ENCODE measurements at regions not wholly inside any gene's neighbourhood (a gene's known extent, or its start where the extent isn't known, plus 50 kb on each side); places are given as distances from the start of the nearest gene placed in this dataset.

DNA sequence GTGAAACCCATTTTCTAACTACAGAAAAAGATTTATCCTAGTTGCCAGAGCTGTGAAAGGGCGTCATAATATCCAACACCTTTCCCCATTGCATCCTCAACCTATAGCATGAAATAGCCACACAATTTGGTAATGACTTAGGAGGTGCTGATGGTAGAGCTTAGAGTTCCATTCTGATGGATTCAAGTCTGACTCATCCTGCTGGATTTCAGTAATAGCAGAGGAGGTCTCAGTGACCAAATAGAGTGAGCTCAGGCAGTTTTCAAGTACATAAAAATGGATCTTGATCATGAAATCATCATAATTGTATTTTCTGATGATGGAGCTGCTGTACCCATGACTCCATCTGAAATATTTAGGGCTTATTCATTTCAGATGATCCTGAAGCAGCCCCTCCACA lies 270.7 kb upstream of the KLHL29 start:
- Histone ChIP-seq H3K9ac (ENCODE audit: low read depth, low read length) (no peak overlapping the region), H3K79me2 (ENCODE audit: insufficient read depth, low read length) (no peaks in the 10 kb centered on the region), H3K27me3 (ENCODE audit: insufficient read depth, low read length, poor library complexity) (no peaks in the 10 kb centered on the region), H4K20me1 (ENCODE audit: insufficient read depth, low read length) (no peaks in the 10 kb centered on the region), H3K4me1 (ENCODE audit: insufficient read depth, low read length) (no peaks in the 10 kb centered on the region), H2AFZ (ENCODE audit: low read depth, low read length) (no peak overlapping the region), H3K27ac (ENCODE audit: low read length) (no peak overlapping the region), H3K36me3 (ENCODE audit: insufficient read depth, low read length) (no peaks in the 10 kb centered on the region), H3K9me3 (ENCODE audit: insufficient read depth, low read length, severe bottlenecking) (no peaks in the 10 kb centered on the region), H3K4me2 (ENCODE audit: insufficient read depth, low read length) (no peak overlapping the region), H3K4me3 (ENCODE audit: low read depth in 1 of 2, low read length in 2 of 2) (no peak overlapping the region)
- no peak for TF ChIP-seq EZH2 (IDR thresholded peaks at IDR 0.05; ENCODE audit: borderline replicate concordance, low read depth, low read length, severe bottlenecking)
- TF ChIP-seq, protein P1, sequence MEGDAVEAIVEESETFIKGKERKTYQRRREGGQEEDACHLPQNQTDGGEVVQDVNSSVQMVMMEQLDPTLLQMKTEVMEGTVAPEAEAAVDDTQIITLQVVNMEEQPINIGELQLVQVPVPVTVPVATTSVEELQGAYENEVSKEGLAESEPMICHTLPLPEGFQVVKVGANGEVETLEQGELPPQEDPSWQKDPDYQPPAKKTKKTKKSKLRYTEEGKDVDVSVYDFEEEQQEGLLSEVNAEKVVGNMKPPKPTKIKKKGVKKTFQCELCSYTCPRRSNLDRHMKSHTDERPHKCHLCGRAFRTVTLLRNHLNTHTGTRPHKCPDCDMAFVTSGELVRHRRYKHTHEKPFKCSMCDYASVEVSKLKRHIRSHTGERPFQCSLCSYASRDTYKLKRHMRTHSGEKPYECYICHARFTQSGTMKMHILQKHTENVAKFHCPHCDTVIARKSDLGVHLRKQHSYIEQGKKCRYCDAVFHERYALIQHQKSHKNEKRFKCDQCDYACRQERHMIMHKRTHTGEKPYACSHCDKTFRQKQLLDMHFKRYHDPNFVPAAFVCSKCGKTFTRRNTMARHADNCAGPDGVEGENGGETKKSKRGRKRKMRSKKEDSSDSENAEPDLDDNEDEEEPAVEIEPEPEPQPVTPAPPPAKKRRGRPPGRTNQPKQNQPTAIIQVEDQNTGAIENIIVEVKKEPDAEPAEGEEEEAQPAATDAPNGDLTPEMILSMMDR (IDR thresholded peaks at IDR 0.05; ENCODE audit: borderline replicate concordance, extremely low read depth, low read length, poor library complexity, severe bottlenecking), result no peak
- ATAC-seq (ENCODE audit: insufficient read depth, low read depth), result no peak
- DNase-seq, result no peak

DNA sequence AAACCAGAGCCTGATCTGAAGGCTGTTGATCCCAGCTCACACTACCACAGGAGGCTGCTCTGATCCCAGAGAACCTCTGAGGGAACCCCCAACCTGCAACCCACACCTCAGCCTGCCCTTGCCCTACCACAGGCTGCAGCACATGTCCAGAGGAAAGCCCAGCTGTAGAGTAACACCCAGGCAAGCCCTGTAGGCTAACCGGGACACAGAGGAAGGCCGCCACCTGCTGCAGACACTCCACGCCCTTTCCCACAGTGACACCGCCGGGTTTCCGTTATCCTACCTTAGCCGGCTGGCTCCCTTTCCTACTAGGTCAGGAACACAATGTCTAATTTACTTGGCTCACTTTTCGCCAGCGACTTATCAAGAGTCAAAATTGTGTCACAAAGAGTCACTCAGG lies 266.7 kb upstream of the KLHL29 start:
- H3K4me1 ChIP-seq (ENCODE audit: insufficient read depth, low read length), result no peaks in the 10 kb centered on the region
- no peak for ATAC-seq (ENCODE audit: insufficient read depth, low read depth)
- H4K20me1 ChIP-seq (ENCODE audit: insufficient read depth, low read length), result no peaks in the 10 kb centered on the region
- no peak for DNase-seq
- no peak overlapping the region for H3K27ac ChIP-seq (ENCODE audit: low read length)
- H3K4me2 ChIP-seq (ENCODE audit: insufficient read depth, low read length), result no peak overlapping the region
- no peaks in the 10 kb centered on the region for H3K79me2 ChIP-seq (ENCODE audit: insufficient read depth, low read length)
- no peaks in the 10 kb centered on the region for H3K36me3 ChIP-seq (ENCODE audit: insufficient read depth, low read length)
- no peak overlapping the region for H3K9ac ChIP-seq (ENCODE audit: low read depth, low read length)
- H2AFZ ChIP-seq (ENCODE audit: low read depth, low read length), result no peak overlapping the region
- no peak overlapping the region for H3K4me3 ChIP-seq (ENCODE audit: low read depth in 1 of 2, low read length in 2 of 2)
- no peak for TF ChIP-seq EZH2 (IDR thresholded peaks at IDR 0.05; ENCODE audit: borderline replicate concordance, low read depth, low read length, severe bottlenecking)
- TF ChIP-seq, protein P1 (IDR thresholded peaks at IDR 0.05; ENCODE audit: borderline replicate concordance, extremely low read depth, low read length, poor library complexity, severe bottlenecking), result no peak
- H3K27me3 ChIP-seq (ENCODE audit: insufficient read depth, low read length, poor library complexity), result no peaks in the 10 kb centered on the region
- no peaks in the 10 kb centered on the region for H3K9me3 ChIP-seq (ENCODE audit: insufficient read depth, low read length, severe bottlenecking)

DNA sequence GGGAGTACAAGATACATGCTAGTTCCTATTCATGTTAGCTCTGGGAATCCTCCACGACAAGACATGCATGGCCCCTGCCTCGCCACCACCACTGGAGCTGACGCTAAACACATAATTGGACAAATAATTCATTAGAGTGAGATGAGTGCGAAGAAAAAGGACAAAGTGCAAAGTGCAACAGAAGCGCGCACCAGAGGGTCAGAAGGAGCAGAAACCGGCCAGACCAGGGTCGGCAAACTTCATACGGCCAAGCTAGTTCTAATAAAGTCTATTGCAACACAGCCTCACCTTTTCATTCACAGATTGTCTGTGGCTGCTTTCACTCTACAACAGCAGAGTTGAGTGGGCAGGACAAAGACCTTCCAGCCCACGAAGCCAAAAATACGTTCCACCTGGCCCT lies 266.1 kb upstream of the KLHL29 start:
- no peak overlapping the region for H3K9ac ChIP-seq (ENCODE audit: low read depth, low read length)
- no peak for ATAC-seq (ENCODE audit: insufficient read depth, low read depth)
- no peak for TF ChIP-seq EZH2 (IDR thresholded peaks at IDR 0.05; ENCODE audit: borderline replicate concordance, low read depth, low read length, severe bottlenecking)
- TF ChIP-seq, protein P1 (IDR thresholded peaks at IDR 0.05; ENCODE audit: borderline replicate concordance, extremely low read depth, low read length, poor library complexity, severe bottlenecking), result no peak
- H3K27me3 ChIP-seq (ENCODE audit: insufficient read depth, low read length, poor library complexity), result no peaks in the 10 kb centered on the region
- H3K79me2 ChIP-seq (ENCODE audit: insufficient read depth, low read length), result no peaks in the 10 kb centered on the region
- H3K4me1 ChIP-seq (ENCODE audit: insufficient read depth, low read length), result no peaks in the 10 kb centered on the region
- no peak overlapping the region for H3K4me3 ChIP-seq (ENCODE audit: low read depth in 1 of 2, low read length in 2 of 2)
- H3K4me2 ChIP-seq (ENCODE audit: insufficient read depth, low read length), result no peak overlapping the region
- H3K9me3 ChIP-seq (ENCODE audit: insufficient read depth, low read length, severe bottlenecking), result no peaks in the 10 kb centered on the region
- no peak for DNase-seq
- no peaks in the 10 kb centered on the region for H3K36me3 ChIP-seq (ENCODE audit: insufficient read depth, low read length)
- no peak overlapping the region for H3K27ac ChIP-seq (ENCODE audit: low read length)
- H4K20me1 ChIP-seq (ENCODE audit: insufficient read depth, low read length), result no peaks in the 10 kb centered on the region
- H2AFZ ChIP-seq (ENCODE audit: low read depth, low read length), result no peak overlapping the region

DNA sequence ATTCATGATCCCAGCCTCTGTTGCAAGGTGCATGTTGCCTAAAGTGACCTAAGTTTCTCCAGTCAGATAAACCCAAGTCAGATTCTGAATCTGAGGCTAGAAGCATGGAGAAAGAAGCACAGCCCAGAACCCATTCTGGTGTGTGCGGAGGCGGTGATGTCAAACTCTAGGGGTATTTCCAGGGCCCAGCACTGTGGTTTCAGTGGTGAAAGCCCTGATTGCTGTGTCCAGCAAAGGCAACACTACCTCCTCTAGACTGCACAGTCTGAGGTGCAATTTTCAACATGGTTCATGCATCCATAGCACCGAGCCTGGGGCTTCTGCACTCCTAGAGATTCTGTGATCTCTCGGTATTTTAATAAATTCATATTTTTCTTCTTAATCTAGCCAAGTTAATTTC lies 264.8 kb upstream of the KLHL29 start:
- H3K27ac ChIP-seq (ENCODE audit: low read length), result no peak overlapping the region
- no peaks in the 10 kb centered on the region for H3K36me3 ChIP-seq (ENCODE audit: insufficient read depth, low read length)
- TF ChIP-seq EZH2 (IDR thresholded peaks at IDR 0.05; ENCODE audit: borderline replicate concordance, low read depth, low read length, severe bottlenecking), result no peak
- TF ChIP-seq, protein P1 (IDR thresholded peaks at IDR 0.05; ENCODE audit: borderline replicate concordance, extremely low read depth, low read length, poor library complexity, severe bottlenecking), result no peak
- ATAC-seq (ENCODE audit: insufficient read depth, low read depth) (no peak), DNase-seq (no peak)
- H4K20me1 ChIP-seq (ENCODE audit: insufficient read depth, low read length), result no peaks in the 10 kb centered on the region
- H3K4me3 ChIP-seq (ENCODE audit: low read depth in 1 of 2, low read length in 2 of 2), result no peak overlapping the region
- H3K4me1 ChIP-seq (ENCODE audit: insufficient read depth, low read length), result no peaks in the 10 kb centered on the region
- no peak overlapping the region for H3K9ac ChIP-seq (ENCODE audit: low read depth, low read length)
- no peaks in the 10 kb centered on the region for H3K9me3 ChIP-seq (ENCODE audit: insufficient read depth, low read length, severe bottlenecking)
- no peak overlapping the region for H2AFZ ChIP-seq (ENCODE audit: low read depth, low read length)
- H3K27me3 ChIP-seq (ENCODE audit: insufficient read depth, low read length, poor library complexity), result no peaks in the 10 kb centered on the region
- no peaks in the 10 kb centered on the region for H3K79me2 ChIP-seq (ENCODE audit: insufficient read depth, low read length)
- no peak overlapping the region for H3K4me2 ChIP-seq (ENCODE audit: insufficient read depth, low read length)

Data from DND-41 (cell line).